Hepatocyte (in vitro differentiated cells): ENCODE measurements at regions not wholly inside any gene's neighbourhood (a gene's known extent, or its start where the extent isn't known, plus 50 kb on each side); places are given as distances from the start of the nearest gene placed in this dataset.

ENCODE experiments used
- DNase-seq: peaks from one replicate; pipeline ENCODE4 v3.0.0-alpha.2; 2016; ENCODE audit warnings: low spot score
- H2AFZ ChIP-seq: fragments of 200-600 bp; sonication (generic); 2 replicates; pipeline ENCODE4 v1.6.0; 2016; ENCODE audit warnings: antibody characterized with exemption, mild to moderate bottlenecking
- H3K27ac ChIP-seq: fragments of 200-600 bp; sonication (generic); 2 replicates; pipeline ENCODE4 v1.5.1; 2016; ENCODE audit warnings: mild to moderate bottlenecking
- H3K27me3 ChIP-seq: fragments of 200-600 bp; sonication (generic); 2 replicates; pipeline ENCODE4 v1.6.1; 2016
- H3K36me3 ChIP-seq: fragments of 200-600 bp; sonication (generic); replicated peaks from 2 replicates; pipeline ENCODE4 v1.5.1; 2016; ENCODE audit warnings: low read depth; ENCODE audit not compliant: insufficient read depth
- H3K4me1 ChIP-seq: fragments of 200-600 bp; sonication (generic); 2 replicates; pipeline ENCODE4 v1.5.1; 2016; ENCODE audit warnings: mild to moderate bottlenecking, moderate library complexity; ENCODE audit not compliant: insufficient read depth
- H3K4me2 ChIP-seq: fragments of 200-600 bp; sonication (generic); 2 replicates; pipeline ENCODE4 v1.6.0; 2016
- H3K4me3 ChIP-seq: fragments of 200-600 bp; sonication (generic); 2 replicates; pipeline ENCODE4 v1.5.1; 2016; ENCODE audit warnings: mild to moderate bottlenecking
- H3K79me2 ChIP-seq: fragments of 200-600 bp; sonication (generic); 2 replicates; pipeline ENCODE4 v1.6.0; 2017; ENCODE audit warnings: mild to moderate bottlenecking
- H3K9me2 ChIP-seq: fragments of 200-600 bp; sonication (generic); replicated peaks from 2 replicates; pipeline ENCODE4 v1.6.0; 2017; ENCODE audit warnings: mild to moderate bottlenecking; ENCODE audit not compliant: insufficient read depth
- H3K9me3 ChIP-seq: fragments of 200-600 bp; sonication (generic); 2 replicates; pipeline ENCODE4 v1.5.1; 2016; ENCODE audit warnings: low read depth, mild to moderate bottlenecking
- H4K20me1 ChIP-seq: fragments of 200-600 bp; sonication (generic); 2 replicates; pipeline ENCODE4 v1.6.0; 2016; ENCODE audit warnings: mild to moderate bottlenecking; ENCODE audit not compliant: insufficient read depth, poor library complexity, severe bottlenecking
- CTCF ChIP-seq: fragments of 200-600 bp; sonication (generic); IDR thresholded peaks from 2 replicates; pipeline ENCODE4 v1.5.1; 2016; ENCODE audit warnings: antibody characterized with exemption, mild to moderate bottlenecking; ENCODE audit not compliant: poor library complexity
- EZH2 ChIP-seq: fragments of 200-600 bp; sonication (generic); IDR thresholded peaks from 2 replicates; pipeline ENCODE4 v1.6.1; 2016; ENCODE audit warnings: antibody characterized with exemption, mild to moderate bottlenecking, borderline replicate concordance
- EZH2phosphoT487 ChIP-seq: fragments of 200-600 bp; sonication (generic); IDR thresholded peaks from one replicate; pipeline ENCODE4 v1.6.1; 2018; ENCODE audit warnings: antibody characterized with exemption, mild to moderate bottlenecking, low read depth, moderate library complexity; ENCODE audit not compliant: unreplicated experiment, severe bottlenecking
- WGBS: methylation state at CpG from one replicate; pipeline ENCODE4 v1.1.6; 2016; ENCODE audit warnings: low lambda C conversion rate; ENCODE audit errors: missing lambda C conversion rate; 5-methylcytosine and 5-hydroxymethylcytosine counted together

DNA sequence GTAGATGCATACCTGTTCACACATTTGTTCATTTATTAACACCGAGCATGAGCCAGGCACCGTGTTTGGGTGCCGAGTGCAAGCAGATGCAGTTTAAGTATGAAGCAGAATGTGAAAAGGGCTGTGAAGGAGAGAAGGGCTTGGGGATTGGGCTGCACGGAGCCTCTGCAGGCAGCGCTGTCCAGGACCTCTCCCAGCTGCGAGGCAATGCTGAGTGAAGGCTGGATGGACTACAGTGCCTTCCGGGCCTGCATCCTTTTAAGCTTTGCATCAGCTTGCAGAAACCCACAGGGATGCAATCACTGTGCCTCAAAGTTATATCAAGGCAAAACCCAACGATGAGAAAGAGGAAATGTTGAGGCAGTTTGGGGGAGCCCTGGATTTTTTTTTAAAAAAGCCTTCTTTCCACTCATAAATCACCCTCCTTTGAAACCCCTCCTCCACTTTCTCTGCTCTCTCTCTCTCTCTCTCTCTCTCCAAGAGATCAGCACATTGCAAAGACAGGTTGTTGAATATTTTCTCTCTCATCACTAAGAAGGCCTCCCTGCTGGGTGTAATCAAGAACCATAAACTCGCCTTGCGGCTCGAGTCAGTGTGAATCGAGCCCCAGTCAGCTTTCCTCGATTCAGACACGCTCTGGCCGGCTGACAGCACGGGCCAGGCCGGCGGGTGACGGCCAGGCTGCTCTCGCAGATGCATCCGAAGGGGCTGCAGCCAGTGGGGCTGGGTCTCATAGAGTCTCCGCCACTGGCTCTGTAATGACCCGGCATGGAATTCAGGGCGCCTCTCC, 89.2 kb upstream of the POU3F1 start:
- WGBS = 65% methylated on average over 24 of the region's 24 CpGs
- H3K9me3 ChIP-seq = no peaks in the 10 kb centered on the region
- peaks cover 43% of the 10 kb centered on the region for H3K27me3 ChIP-seq
- no peak for DNase-seq
- H3K4me1 ChIP-seq = peaks cover 22% of the 10 kb centered on the region
- H4K20me1 ChIP-seq = no peaks in the 10 kb centered on the region
- no peaks in the 10 kb centered on the region for H3K36me3 ChIP-seq
- H3K4me3 ChIP-seq = no peak overlapping the region
- H3K79me2 ChIP-seq = no peaks in the 10 kb centered on the region
- H2AFZ ChIP-seq = no peak overlapping the region
- H3K4me2 ChIP-seq = no peak overlapping the region
- H3K9me2 ChIP-seq = no peaks in the 10 kb centered on the region
- TF ChIP-seq CTCF (no peak), EZH2phosphoT487 (no peak), EZH2 (no peak)
- no peak overlapping the region for H3K27ac ChIP-seq

DNA sequence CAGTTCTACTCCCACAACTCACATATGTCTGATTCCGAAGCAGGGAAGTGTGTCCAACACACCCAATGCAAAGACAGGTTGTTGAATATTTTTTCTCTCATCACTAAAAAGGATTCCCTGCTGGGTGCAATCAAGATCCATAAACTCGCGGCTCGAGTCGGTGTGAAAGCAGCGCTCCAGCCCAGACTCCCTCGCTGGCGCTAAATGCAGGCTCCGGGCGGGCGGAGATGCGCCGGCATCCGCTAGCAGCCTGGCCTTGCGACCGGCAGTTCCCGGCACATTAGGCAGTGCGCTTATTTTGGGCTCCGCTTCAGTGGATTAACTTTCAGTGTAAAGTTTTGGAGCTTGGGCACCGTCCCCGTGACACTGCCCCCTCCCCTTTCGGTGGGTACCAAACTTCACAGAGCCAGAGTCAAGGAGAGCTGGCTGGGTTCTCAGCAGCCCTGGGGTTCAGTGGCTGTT, 87.7 kb upstream of the POU3F1 start:
- peaks cover 35% of the 10 kb centered on the region for H3K27me3 ChIP-seq

DNA sequence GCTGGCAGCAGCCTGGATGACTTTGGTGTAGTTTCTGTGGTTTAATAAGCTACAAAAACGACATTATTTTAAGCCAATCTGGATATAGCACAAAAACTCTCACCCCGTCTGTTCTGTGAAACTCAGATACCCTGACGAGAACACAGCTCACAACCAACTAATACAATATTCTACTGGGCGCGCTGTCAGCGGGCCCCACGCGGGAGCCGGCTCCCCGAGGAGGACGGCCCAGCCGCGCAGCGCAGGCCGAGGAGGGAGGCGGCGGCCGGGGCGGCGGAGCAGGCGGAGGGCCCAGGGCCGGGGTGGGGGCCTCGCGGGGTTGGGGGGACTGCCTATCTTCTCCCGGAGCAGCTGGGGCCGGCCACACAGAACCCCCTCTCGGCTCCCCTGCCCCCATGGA, 87.2 kb upstream of the POU3F1 start:
- H3K9me3 ChIP-seq = no peaks in the 10 kb centered on the region
- 79% methylated on average over 15 of the region's 27 CpGs for WGBS
- H3K27ac ChIP-seq = no peak overlapping the region
- H3K27me3 ChIP-seq = peaks cover 35% of the 10 kb centered on the region
- no peak overlapping the region for H3K4me2 ChIP-seq
- peaks cover 4% of the 10 kb centered on the region for H3K4me1 ChIP-seq
- no peak for DNase-seq
- H3K4me3 ChIP-seq = no peak overlapping the region
- H2AFZ ChIP-seq = no peak overlapping the region
- TF ChIP-seq EZH2phosphoT487 (no peak), EZH2 (no peak), CTCF (no peak)
- H3K9me2 ChIP-seq = no peaks in the 10 kb centered on the region
- H4K20me1 ChIP-seq = no peaks in the 10 kb centered on the region
- H3K79me2 ChIP-seq = no peaks in the 10 kb centered on the region
- H3K36me3 ChIP-seq = no peaks in the 10 kb centered on the region

More for the DNA sequence above, 87.7 kb upstream of the POU3F1 start:
- 71% methylated on average over 22 of the region's 22 CpGs for WGBS
- Histone ChIP-seq H3K79me2 (no peaks in the 10 kb centered on the region), H3K36me3 (no peaks in the 10 kb centered on the region), H3K4me3 (no peak overlapping the region), H3K9me3 (no peaks in the 10 kb centered on the region), H3K27ac (no peak overlapping the region), H3K4me2 (no peak overlapping the region), H3K9me2 (no peaks in the 10 kb centered on the region), H3K4me1 (peaks cover 9% of the 10 kb centered on the region), H2AFZ (no peak overlapping the region), H4K20me1 (no peaks in the 10 kb centered on the region)
- TF ChIP-seq EZH2phosphoT487 = no peak
- no peak for TF ChIP-seq EZH2
- no peak for TF ChIP-seq CTCF
- DNase-seq = no peak
